H1 (cell line): ENCODE measurements at regions not wholly inside any gene's neighbourhood (a gene's known extent, or its start where the extent isn't known, plus 50 kb on each side); places are given as distances from the start of the nearest gene placed in this dataset.

Source experiments
- CTCF ChIA-PET: fragments of 300-600 bp; sonication (Branson Sonifier 250); formaldehyde crosslinking; loops from one replicate; lab custom pipeline; 2021; ENCODE audit not compliant: partially characterized antibody; lab: Charles Lee
- POLR2A ChIA-PET: fragments of 300-600 bp; sonication (Branson Sonifier 250); formaldehyde crosslinking; loops from one replicate; lab custom pipeline; 2021; ENCODE audit warnings: inconsistent platforms; ENCODE audit not compliant: partially characterized antibody; lab: Charles Lee
- DNase-seq, 2 experiments: peaks; one replicate each; pipeline versions ENCODE4 v3.0.0 to v3.0.0-alpha.2; 2010 to 2022; ENCODE audit warnings: low spot score in 2 of 2, low read depth in 1 of 2, mixed read lengths in 1 of 2
- FAIRE-seq: peaks from 2 replicates; lab custom pipeline; 2011; peaks lifted over from hg19 to GRCh38; lab: Jason Lieb, UNC
- H2AFZ ChIP-seq: 2 replicates; pipeline ENCODE4 v1.8.1; 2012; ENCODE audit warnings: low read length, inconsistent platforms
- H2AK5ac ChIP-seq: 2 replicates; pipeline ENCODE4 v1.6.1; 2013; ENCODE audit warnings: low read depth, low read length
- H2BK120ac ChIP-seq: replicated peaks from 2 replicates; pipeline ENCODE3; 2013; ENCODE audit warnings: low read depth, low read length, inconsistent platforms
- H2BK12ac ChIP-seq: 2 replicates; pipeline ENCODE4 v1.6.1; 2013; ENCODE audit warnings: low read depth, low read length
- H2BK15ac ChIP-seq: 2 replicates; pipeline ENCODE4 v1.6.1; 2013; ENCODE audit warnings: low read length
- H2BK20ac ChIP-seq: 2 replicates; pipeline ENCODE4 v1.6.1; 2013; ENCODE audit warnings: low read length
- H2BK5ac ChIP-seq: 2 replicates; pipeline ENCODE4 v1.6.1; 2013; ENCODE audit warnings: low read depth, low read length
- H3K14ac ChIP-seq: 2 replicates; pipeline ENCODE4 v1.6.1; 2013; ENCODE audit warnings: inconsistent platforms; ENCODE audit not compliant: insufficient read length
- H3K18ac ChIP-seq: 2 replicates; pipeline ENCODE4 v1.6.1; 2013; ENCODE audit warnings: low read length; ENCODE audit errors: extremely low read depth
- H3K23ac ChIP-seq: 2 replicates; pipeline ENCODE4 v1.6.1; 2013; ENCODE audit warnings: inconsistent platforms; ENCODE audit not compliant: insufficient read length
- H3K23me2 ChIP-seq: 2 replicates; pipeline ENCODE4 v1.6.1; 2013; ENCODE audit warnings: low read depth, low read length
- H3K27ac ChIP-seq: 2 replicates; pipeline ENCODE4 v1.6.1; 2011; ENCODE audit warnings: low read depth, low read length, inconsistent platforms
- H3K27me3 ChIP-seq, 4 experiments: replicated peaks in 1 of 4; 1 replicate in 1 of 4; 2 replicates in 3 of 4; pipeline versions ENCODE4 v1.6.1 to v1.8.1; 2011 to 2013; ENCODE audit warnings: low read length in 3 of 4, mild to moderate bottlenecking in 3 of 4, inconsistent platforms in 2 of 4, mixed read lengths in 2 of 4, moderate library complexity in 1 of 4; ENCODE audit not compliant: control insufficient read depth in 3 of 4, insufficient read depth in 3 of 4; ENCODE audit errors: extremely low read depth in 1 of 4
- H3K36me3 ChIP-seq, 4 experiments: 2 replicates each; pipeline versions ENCODE4 v1.6.1 to v1.8.1; 2011 to 2013; ENCODE audit warnings: mild to moderate bottlenecking in 4 of 4, low read length in 3 of 4, moderate library complexity in 2 of 4, control low read depth in 1 of 4, inconsistent platforms in 1 of 4; ENCODE audit not compliant: insufficient read depth in 4 of 4, control insufficient read depth in 2 of 4
- H3K4ac ChIP-seq: replicated peaks from 2 replicates; pipeline ENCODE3; 2013; ENCODE audit warnings: low read length, low read depth, mixed read lengths, inconsistent platforms; ENCODE audit not compliant: insufficient read length
- H3K4me1 ChIP-seq, 4 experiments: replicated peaks in 1 of 4; 1 replicate in 1 of 4; 2 replicates in 3 of 4; pipeline versions ENCODE4 v1.6.1 to v1.8.1; 2011 to 2013; ENCODE audit warnings: low read length in 3 of 4, inconsistent platforms in 2 of 4, mixed read lengths in 1 of 4; ENCODE audit not compliant: insufficient read depth in 4 of 4, control insufficient read depth in 3 of 4
- H3K4me2 ChIP-seq, 2 experiments: 2 replicates each; pipeline versions ENCODE4 v1.6.1 to v1.8.1; 2011 to 2013; ENCODE audit warnings: low read depth in 2 of 2, low read length in 2 of 2, control low read depth in 1 of 2, inconsistent platforms in 1 of 2, mild to moderate bottlenecking in 1 of 2; ENCODE audit not compliant: insufficient read depth in 1 of 2
- H3K4me3 ChIP-seq, 4 experiments: fragments of 200-600, 300-600 bp in 1 of 4; sonication (generic), shearing (Covaris generic), sonication (Bioruptor Twin) in 1 of 4; 2 replicates each; pipeline versions ENCODE4 v1.5.1 to v1.8.1; 2011 to 2016; ENCODE audit warnings: low read length in 4 of 4, low read depth in 3 of 4, control low read depth in 2 of 4, inconsistent platforms in 2 of 4, mild to moderate bottlenecking in 2 of 4, mixed read lengths in 1 of 4, moderate library complexity in 1 of 4; ENCODE audit not compliant: insufficient read depth in 2 of 4; ENCODE audit errors: extremely low read depth in 1 of 4
- H3K56ac ChIP-seq: replicated peaks from 2 replicates; pipeline ENCODE3; 2013; ENCODE audit warnings: low read depth, mild to moderate bottlenecking, mixed read lengths, low read length, inconsistent platforms; ENCODE audit not compliant: insufficient read length
- H3K79me1 ChIP-seq: 2 replicates; pipeline ENCODE4 v1.6.1; 2013; ENCODE audit warnings: low read depth, low read length, control low read depth
- H3K79me2 ChIP-seq, 2 experiments: 2 replicates each; pipeline versions ENCODE4 v1.6.1 to v1.8.1; 2012 to 2013; ENCODE audit warnings: low read length in 2 of 2, mild to moderate bottlenecking in 2 of 2, inconsistent platforms in 1 of 2; ENCODE audit not compliant: insufficient read depth in 2 of 2, control insufficient read depth in 1 of 2
- H3K9ac ChIP-seq, 4 experiments: replicated peaks in 1 of 4; 1 replicate in 1 of 4; 2 replicates in 3 of 4; pipeline versions ENCODE4 v1.6.1 to v1.8.1; 2011 to 2013; ENCODE audit warnings: low read depth in 3 of 4, low read length in 3 of 4, control low read depth in 2 of 4, mild to moderate bottlenecking in 2 of 4, moderate library complexity in 2 of 4, inconsistent platforms in 1 of 4; ENCODE audit errors: extremely low read depth in 1 of 4
- H3K9me3 ChIP-seq, 2 experiments: 2 replicates each; pipeline versions ENCODE4 v1.6.1 to v1.8.1; 2012 to 2013; ENCODE audit warnings: mild to moderate bottlenecking in 2 of 2, moderate library complexity in 2 of 2, control low read depth in 1 of 2, inconsistent platforms in 1 of 2, low read depth in 1 of 2, low read length in 1 of 2, mixed read lengths in 1 of 2; ENCODE audit not compliant: insufficient read depth in 2 of 2
- H4K20me1 ChIP-seq, 2 experiments: replicated peaks in 1 of 2; 2 replicates each; pipeline versions ENCODE3 to v1.8.1; 2011 to 2013; ENCODE audit warnings: inconsistent platforms in 2 of 2, low read length in 2 of 2, mild to moderate bottlenecking in 1 of 2; ENCODE audit not compliant: insufficient read depth in 2 of 2, control insufficient read depth in 1 of 2
- H4K5ac ChIP-seq: 2 replicates; pipeline ENCODE4 v1.6.1; 2013; ENCODE audit warnings: low read length, low read depth, mixed read lengths, inconsistent platforms; ENCODE audit not compliant: insufficient read length
- H4K8ac ChIP-seq: 2 replicates; pipeline ENCODE4 v1.8.0; 2013; ENCODE audit warnings: mild to moderate bottlenecking, moderate library complexity, low read length, inconsistent platforms; ENCODE audit not compliant: insufficient read depth; ENCODE audit errors: extremely low read depth
- H4K91ac ChIP-seq: replicated peaks from 2 replicates; pipeline ENCODE3; 2013; ENCODE audit warnings: low read length, mixed read lengths, inconsistent platforms; ENCODE audit not compliant: insufficient read length
- ASH2L ChIP-seq: fragments of 200-600, 300-600 bp; sonication (generic); IDR thresholded peaks from one replicate; pipeline ENCODE4 v1.7.1; 2017; ENCODE audit warnings: low read length
- ATF2 ChIP-seq: IDR thresholded peaks from 2 replicates; pipeline ENCODE4 v1.6.1; 2012; ENCODE audit warnings: low read length, inconsistent platforms
- BRCA1 ChIP-seq: IDR thresholded peaks from 2 replicates; pipeline ENCODE4 v1.6.1; 2012; ENCODE audit warnings: low read depth, low read length, improper control_type of control experiment
- GTF2F1 ChIP-seq: IDR thresholded peaks from 2 replicates; pipeline ENCODE4 v1.6.1; 2012; ENCODE audit warnings: low read depth, low read length, improper control_type of control experiment, borderline replicate concordance
- HDAC2 ChIP-seq, 2 experiments: fragments of 300-600 bp in 1 of 2; sonication (generic) in 1 of 2; IDR thresholded peaks; 2 replicates each; pipeline ENCODE4 v1.6.1; 2011 to 2012; ENCODE audit warnings: low read depth in 2 of 2, low read length in 2 of 2, mild to moderate bottlenecking in 2 of 2, moderate library complexity in 2 of 2, borderline replicate concordance in 1 of 2, inconsistent platforms in 1 of 2
- NANOG ChIP-seq: IDR thresholded peaks from 2 replicates; pipeline ENCODE4 v1.6.1; 2011; ENCODE audit warnings: low read length, low read depth, mild to moderate bottlenecking, inconsistent platforms; ENCODE audit not compliant: insufficient read depth, poor library complexity, severe bottlenecking
- POLR2AphosphoS5 ChIP-seq: IDR thresholded peaks from 2 replicates; pipeline ENCODE4 v1.6.1; 2011; ENCODE audit warnings: low read depth, low read length
- RNF2 ChIP-seq: fragments of 200-900, 300-1000 bp; sonication (generic); IDR thresholded peaks from 2 replicates; pipeline ENCODE4 v1.7.1; 2016; ENCODE audit warnings: borderline replicate concordance, low read depth, mild to moderate bottlenecking, antibody characterized with exemption, low read length; ENCODE audit not compliant: poor library complexity, severe bottlenecking; ENCODE audit errors: missing control alignments
- RXRA ChIP-seq: IDR thresholded peaks from 2 replicates; pipeline ENCODE4 v1.6.1; 2011; ENCODE audit warnings: low read depth, mild to moderate bottlenecking, low read length, moderate library complexity; ENCODE audit not compliant: insufficient read depth
- SAP30 ChIP-seq: fragments of 300-600 bp; sonication (generic); IDR thresholded peaks from 2 replicates; pipeline ENCODE4 v1.7.1; 2012; ENCODE audit warnings: low read length, moderate library complexity, mild to moderate bottlenecking, inconsistent platforms; ENCODE audit not compliant: insufficient read depth, insufficient replicate concordance
- WGBS, 2 experiments: shearing (Covaris generic) in 1 of 2; methylation state at CpG; one replicate each; pipeline versions ENCODE4 v1.1.6 to v1.1.7; 2013 to 2015; ENCODE audit warnings: low lambda C conversion rate in 2 of 2, mixed read lengths in 2 of 2, inconsistent platforms in 1 of 2, low coverage in 1 of 2, missing lambda C conversion rate in 1 of 2; ENCODE audit not compliant: insufficient replicate concordance in 2 of 2, insufficient coverage in 1 of 2, insufficient read length in 1 of 2; ENCODE audit errors: extremely low coverage in 1 of 2, missing lambda C conversion rate in 1 of 2; 5-methylcytosine and 5-hydroxymethylcytosine counted together

GRCh38 chr17:68804777-68805520 lies 150.2 kb downstream of the ABCA8 start:
- Histone ChIP-seq H3K79me1 (no peaks in the 10 kb centered on the region), H3K4me1 (no peaks in the 10 kb centered on the region), H3K23me2 (no peaks in the 10 kb centered on the region), H2BK12ac (no peak overlapping the region), H3K4ac (no peak overlapping the region), H3K4me2 (no peak overlapping the region), H3K27me3 (no peaks in the 10 kb centered on the region; a peak in 1 of 7 replicates), H3K79me2 (no peaks in the 10 kb centered on the region), H2BK120ac (no peak overlapping the region), H3K27ac (no peak overlapping the region), H3K23ac (no peak overlapping the region), H3K18ac (no peak overlapping the region), H4K5ac (no peak overlapping the region), H4K91ac (no peak overlapping the region), H3K14ac (no peak overlapping the region), H2BK5ac (no peak overlapping the region), H4K20me1 (no peaks in the 10 kb centered on the region), H2BK15ac (no peak overlapping the region), H3K36me3 (no peaks in the 10 kb centered on the region), H3K56ac (no peak overlapping the region), H2AFZ (no peak overlapping the region), H2BK20ac (no peak overlapping the region), H3K4me3 (no peak overlapping the region), H3K9ac (no peak overlapping the region; a peak in 1 of 7 replicates), H4K8ac (no peak overlapping the region), H2AK5ac (no peak overlapping the region), H3K9me3 (no peaks in the 10 kb centered on the region)
- WGBS, 2 experiments: 83% methylated on average over 1 of the region's 1 CpG; no CpG with 5 or more reads in 1 of the 2 experiments
- no peak for FAIRE-seq
- DNase-seq: no peak
- ChIA-PET CTCF (interaction anchor here (1.1 kb wide), 1 partner anchor 120 kb away, joined by 3 read pairs; no protein-coding TSS in a partner anchor), POLR2A (no interaction called here)
- TF ChIP-seq BRCA1 (no peak), RXRA (no peak), HDAC2 (IDR thresholded peaks at IDR 0.05; ENCODE audit: borderline replicate concordance in 1 of 2, low read depth in 2 of 2, low read length in 2 of 2) (no peak), ATF2 (no peak), ASH2L (no peak), RNF2 (no peak), GTF2F1 (no peak), NANOG (no peak), POLR2AphosphoS5 (no peak), SAP30 (no peak)
